B cell (primary cell): ENCODE measurements at regions not wholly inside any gene's neighbourhood (a gene's known extent, or its start where the extent isn't known, plus 50 kb on each side); places are given as distances from the start of the nearest gene placed in this dataset.
"Not testable (repeated sequence)": the region's sequence is repeated elsewhere in the genome, so short reads cannot be mapped to it uniquely, and the experiment has no call there.

Experiments
- ATAC-seq: fragments of 200-7000 bp; cut with Tn5 transposase; one replicate; pipeline ENCODE4 v1.10.0; 2021; ENCODE audit warnings: low read depth, mild to moderate bottlenecking, moderate number of reproducible peaks, moderate library complexity
- CTCF ChIA-PET: fragments of 350-600 bp; sonication (Branson Sonifier 250); formaldehyde crosslinking; loops from one replicate; lab custom pipeline; 2021; ENCODE audit warnings: antibody characterized with exemption, inconsistent platforms; lab: Charles Lee
- POLR2A ChIA-PET: fragments of 350-600 bp; sonication (Branson Sonifier 250); formaldehyde crosslinking; loops from one replicate; lab custom pipeline; 2021; ENCODE audit warnings: antibody characterized with exemption; lab: Charles Lee
- DNase-seq: peaks from one replicate; pipeline ENCODE4 v3.0.0; 2013
- H2AFZ ChIP-seq: 2 replicates; pipeline ENCODE4 v1.6.1; 2012; ENCODE audit warnings: mild to moderate bottlenecking, low read depth, low read length; ENCODE audit not compliant: insufficient read depth, poor library complexity, severe bottlenecking
- H3K27ac ChIP-seq, 2 donors: 1 replicate in 1 of 2; 2 replicates in 1 of 2; pipeline ENCODE4 v1.5.1; 2012 to 2013; ENCODE audit warnings: low read length in 2 of 2, mild to moderate bottlenecking in 2 of 2, moderate library complexity in 1 of 2
- H3K27me3 ChIP-seq, 4 experiments: fragments of 200-600 bp in 1 of 4; sonication (generic) in 1 of 4; replicated peaks in 1 of 4; 1 replicate in 2 of 4; 2 replicates in 2 of 4; pipeline versions ENCODE4 v1.6.1 to v1.7.0; 2013 to 2016; ENCODE audit warnings: low read length in 3 of 4, mild to moderate bottlenecking in 2 of 4, mixed read lengths in 1 of 4, moderate library complexity in 1 of 4; ENCODE audit not compliant: insufficient read depth in 4 of 4, control insufficient read depth in 3 of 4; ENCODE audit errors: control extremely low read depth in 1 of 4
- H3K36me3 ChIP-seq, 2 experiments: replicated peaks in 1 of 2; 1 replicate in 1 of 2; 2 replicates in 1 of 2; pipeline versions ENCODE4 v1.6.1 to v1.7.1; 2013; ENCODE audit warnings: low read length in 1 of 2; ENCODE audit not compliant: insufficient read depth in 2 of 2, control insufficient read depth in 1 of 2; ENCODE audit errors: control extremely low read depth in 1 of 2, extremely low read depth in 1 of 2
- H3K4me1 ChIP-seq, 2 donors: fragments of 200-600 bp in 1 of 2; sonication (generic) in 1 of 2; 1 replicate in 1 of 2; 2 replicates in 1 of 2; pipeline versions ENCODE4 v1.5.1 to v1.6.1; 2013 to 2017; ENCODE audit warnings: low read length in 2 of 2; ENCODE audit not compliant: control insufficient read depth in 2 of 2, insufficient read depth in 2 of 2
- H3K4me2 ChIP-seq: replicated peaks from 2 replicates; pipeline ENCODE3; 2012; ENCODE audit warnings: mild to moderate bottlenecking, low read depth, low read length; ENCODE audit not compliant: poor library complexity, severe bottlenecking
- H3K4me3 ChIP-seq, 5 experiments: fragments of 200-600 bp in 1 of 5; sonication (generic) in 1 of 5; 1 replicate in 3 of 5; 2 replicates in 2 of 5; pipeline versions ENCODE4 v1.5.1 to v1.7.0; 2011 to 2016; ENCODE audit warnings: low read length in 4 of 5, mild to moderate bottlenecking in 4 of 5, low read depth in 2 of 5, control low read depth in 1 of 5, moderate library complexity in 1 of 5; ENCODE audit not compliant: insufficient read depth in 1 of 5; ENCODE audit errors: control extremely low read depth in 1 of 5, extremely low read depth in 1 of 5
- H3K79me2 ChIP-seq: fragments of 200-600 bp; sonication (generic); one replicate; pipeline ENCODE4 v1.6.0; 2016; ENCODE audit warnings: low read length; ENCODE audit not compliant: control insufficient read depth, insufficient read depth
- H3K9ac ChIP-seq: fragments of 200-600 bp; sonication (generic); 2 replicates; pipeline ENCODE4 v1.6.1; 2017; ENCODE audit warnings: mild to moderate bottlenecking, low read length, moderate library complexity
- H3K9me3 ChIP-seq, 3 donors: one replicate each; pipeline versions ENCODE4 v1.6.1 to v1.7.1; 2013; ENCODE audit warnings: low read length in 2 of 3; ENCODE audit not compliant: control insufficient read depth in 2 of 3, insufficient read depth in 1 of 3; ENCODE audit errors: control extremely low read depth in 1 of 3
- H4K20me1 ChIP-seq: 2 replicates; pipeline ENCODE4 v1.6.0; 2012; ENCODE audit warnings: mild to moderate bottlenecking, low read length; ENCODE audit not compliant: insufficient read depth, control insufficient read depth, poor library complexity, severe bottlenecking
- H3K27ac Mint-ChIP-seq: one replicate; pipeline ENCODE4 v1.8.0; 2021; ENCODE audit warnings: mixed read lengths
- H3K27me3 Mint-ChIP-seq: one replicate; pipeline ENCODE4 v1.8.0; 2021; ENCODE audit warnings: mixed read lengths
- H3K4me1 Mint-ChIP-seq: one replicate; pipeline ENCODE4 v1.8.0; 2021; ENCODE audit warnings: mixed read lengths
- H3K4me3 Mint-ChIP-seq: one replicate; pipeline ENCODE4 v1.8.0; 2021; ENCODE audit warnings: mixed read lengths
- H3K9me3 Mint-ChIP-seq: one replicate; pipeline ENCODE4 v1.8.0; 2022; ENCODE audit warnings: mixed read lengths; ENCODE audit not compliant: insufficient read depth
- CTCF ChIP-seq: fragments of 200-600 bp; IDR thresholded peaks from one replicate; pipeline ENCODE4 v1.8.0; 2022; ENCODE audit warnings: antibody characterized with exemption, mild to moderate bottlenecking
- EZH2 ChIP-seq: IDR thresholded peaks from 2 replicates; pipeline ENCODE4 v1.6.1; 2012; ENCODE audit warnings: borderline replicate concordance, low read depth, mild to moderate bottlenecking, moderate library complexity, low read length; ENCODE audit not compliant: insufficient read depth, poor library complexity, severe bottlenecking
- WGBS: methylation state at CpG from one replicate; pipeline ENCODE4 v1.1.5; 2013; ENCODE audit warnings: missing lambda C conversion rate; ENCODE audit not compliant: insufficient coverage; 5-methylcytosine and 5-hydroxymethylcytosine counted together
- intact Hi-C: fragments of 100-400 bp; cut with micrococcal nuclease; formaldehyde crosslinking; loops from one replicate; pipeline ENCODE4 v1.10.0; 2022

GRCh38 chr2:51263951-51264350, 232.0 kb upstream of the NRXN1 start:
- H4K20me1 ChIP-seq = no peaks in the 10 kb centered on the region
- Mint-ChIP-seq H3K4me1 (no peaks in the 10 kb centered on the region), H3K9me3 (no peaks in the 10 kb centered on the region), H3K4me3 (no peak overlapping the region), H3K27ac (no peak overlapping the region), H3K27me3 (no peaks in the 10 kb centered on the region)
- H3K4me1 ChIP-seq = no peaks in the 10 kb centered on the region
- no peak overlapping the region for H3K27ac ChIP-seq
- no peaks in the 10 kb centered on the region for H3K79me2 ChIP-seq
- no peak overlapping the region for H3K4me3 ChIP-seq
- POLR2A ChIA-PET = no interaction called here
- no peaks in the 10 kb centered on the region for H3K27me3 ChIP-seq
- peaks cover 0 to 2% (median 0%) of the 10 kb centered on the region in 3 donors for H3K9me3 ChIP-seq
- WGBS = no CpG with 5 or more reads among the region's 3 CpGs
- DNase-seq = no peak
- intact Hi-C loops = no loop called here
- TF ChIP-seq EZH2 (no peak), CTCF (no peak)
- no peak overlapping the region for H3K9ac ChIP-seq
- no peak for ATAC-seq
- H3K36me3 ChIP-seq = no peaks in the 10 kb centered on the region
- CTCF ChIA-PET = no interaction called here
- no peak overlapping the region for H2AFZ ChIP-seq
- no peak overlapping the region for H3K4me2 ChIP-seq

GRCh38 chr2:51263101-51263500, 231.2 kb upstream of the NRXN1 start:
- H3K9me3 ChIP-seq, H3K4me1 ChIP-seq, CTCF ChIA-PET, H3K27me3 Mint-ChIP-seq, H3K4me1 Mint-ChIP-seq, H3K36me3 ChIP-seq, DNase-seq, H3K27me3 ChIP-seq, H3K4me3 Mint-ChIP-seq, H3K27ac ChIP-seq, POLR2A ChIA-PET, H3K27ac Mint-ChIP-seq, H4K20me1 ChIP-seq, ATAC-seq, intact Hi-C loops, H3K4me3 ChIP-seq, H3K9ac ChIP-seq, H2AFZ ChIP-seq, H3K4me2 ChIP-seq, H3K9me3 Mint-ChIP-seq, H3K79me2 ChIP-seq: not testable (repeated sequence)
- WGBS = 89% methylated on average over 2 of the region's 2 CpGs
